ENCODE measurements at regions not wholly inside any gene's neighbourhood (a gene's known extent, or its start where the extent isn't known, plus 50 kb on each side); places are given as distances from the start of the nearest gene placed in this dataset.

- H3K27me3 ChIP-seq (ENCODE audit: control insufficient read depth in 2 of 2, insufficient read depth in 2 of 2, low read length in 2 of 2) = no peaks in the 10 kb centered on the region
- H3K4me2 ChIP-seq (ENCODE audit: insufficient read depth, low read length) = no peak overlapping the region
- H3K9me3 ChIP-seq (replicated peaks; ENCODE audit: control insufficient read depth, insufficient read depth, low read length) = no peaks in the 10 kb centered on the region
- no peak overlapping the region for H3K27ac ChIP-seq (ENCODE audit: insufficient read depth, low read depth, low read length)
- no peak for FAIRE-seq
- no TSS peak for BruUV-seq (replicated peaks)
- no peaks in the 10 kb centered on the region for H4K20me1 ChIP-seq (replicated peaks; ENCODE audit: control insufficient read depth, extremely low read depth, insufficient read depth, low read length)
- no peak for TF ChIP-seq POLR2AphosphoS5 (IDR thresholded peaks at IDR 0.05; ENCODE audit: insufficient read depth, low read depth, low read length)
- TF ChIP-seq CTCF (IDR thresholded peaks at IDR 0.05; ENCODE audit: extremely low read depth in 1 of 2, insufficient read depth in 1 of 2, low read depth in 1 of 2, low read length in 2 of 2) = no peak
- TF ChIP-seq JUN (IDR thresholded peaks at IDR 0.05; ENCODE audit: borderline replicate concordance, insufficient read depth, insufficient read length, low read depth) = no peak
- TF ChIP-seq MAX (IDR thresholded peaks at IDR 0.05; ENCODE audit: insufficient read depth, insufficient read length) = no peak
- no peak for TF ChIP-seq POLR2A (IDR thresholded peaks at IDR 0.05; ENCODE audit: low read depth, low read length)
- TF ChIP-seq MYC (IDR thresholded peaks at IDR 0.05; ENCODE audit: low read depth, low read length) = no peak
- no peak for TF ChIP-seq GATA2 (IDR thresholded peaks at IDR 0.05; ENCODE audit: insufficient read depth, insufficient read length, low read depth, low read length)
- TF ChIP-seq FOS (IDR thresholded peaks at IDR 0.05; ENCODE audit: borderline replicate concordance, insufficient read depth, low read length) = no peak
- TF ChIP-seq EZH2 (IDR thresholded peaks at IDR 0.05; ENCODE audit: borderline replicate concordance, low read depth, low read length, severe bottlenecking) = no peak
- H3K36me3 ChIP-seq (ENCODE audit: control insufficient read depth in 2 of 2, extremely low read depth in 1 of 2, insufficient read depth in 2 of 2, low read length in 2 of 2) = no peaks in the 10 kb centered on the region
- dilution Hi-C loops (cut with MboI; ENCODE audit: extremely low pct_ligation_motif_present, low sequenced_read_pairs) = no loop called here
- H3K79me2 ChIP-seq (ENCODE audit: control insufficient read depth, insufficient read depth, low read length) = no peaks in the 10 kb centered on the region
- ChIA-PET CTCF (interaction anchor here (1.9 kb wide), 1 partner anchor 160 kb away, joined by 7 read pairs; no protein-coding TSS in a partner anchor), POLR2A (no interaction called here)
- H3K9ac ChIP-seq (replicated peaks; ENCODE audit: extremely low read depth, insufficient read depth, low read length) = no peak overlapping the region
- H3K4me1 ChIP-seq (ENCODE audit: control insufficient read depth, extremely low read depth, insufficient read depth, low read length) = peaks cover 9% of the 10 kb centered on the region
- no peaks in the 10 kb centered on the region for H3K9me1 ChIP-seq (replicated peaks; ENCODE audit: control insufficient read depth, extremely low read depth, insufficient read depth, low read length)
- intact Hi-C loops (cut with micrococcal nuclease) = no loop called here
- DNase-seq (ENCODE audit: low read depth, low spot score) = no peak
- no peak overlapping the region for H3K4me3 ChIP-seq (replicated peaks in 1 of 3; ENCODE audit: insufficient read depth in 1 of 3, low read depth in 1 of 3, low read length in 3 of 3)
- H2AFZ ChIP-seq (ENCODE audit: low read depth, low read length) = no peak overlapping the region
Measured at GRCh38 chr4:159016593-159017024, 86.3 kb upstream of the RAPGEF2 start.
